B cell (primary cell): ENCODE measurements at regions not wholly inside any gene's neighbourhood (a gene's known extent, or its start where the extent isn't known, plus 50 kb on each side); places are given as distances from the start of the nearest gene placed in this dataset.

ENCODE experiments used
- ATAC-seq: fragments of 200-7000 bp; cut with Tn5 transposase; one replicate; pipeline ENCODE4 v1.10.0; 2021; ENCODE audit warnings: low read depth, mild to moderate bottlenecking, moderate number of reproducible peaks, moderate library complexity
- CTCF ChIA-PET: fragments of 350-600 bp; sonication (Branson Sonifier 250); formaldehyde crosslinking; loops from one replicate; lab custom pipeline; 2021; ENCODE audit warnings: antibody characterized with exemption, inconsistent platforms; lab: Charles Lee
- POLR2A ChIA-PET: fragments of 350-600 bp; sonication (Branson Sonifier 250); formaldehyde crosslinking; loops from one replicate; lab custom pipeline; 2021; ENCODE audit warnings: antibody characterized with exemption; lab: Charles Lee
- DNase-seq: peaks from one replicate; pipeline ENCODE4 v3.0.0; 2013
- H2AFZ ChIP-seq: 2 replicates; pipeline ENCODE4 v1.6.1; 2012; ENCODE audit warnings: mild to moderate bottlenecking, low read depth, low read length; ENCODE audit not compliant: insufficient read depth, poor library complexity, severe bottlenecking
- H3K27ac ChIP-seq, 2 donors: 1 replicate in 1 of 2; 2 replicates in 1 of 2; pipeline ENCODE4 v1.5.1; 2012 to 2013; ENCODE audit warnings: low read length in 2 of 2, mild to moderate bottlenecking in 2 of 2, moderate library complexity in 1 of 2
- H3K27me3 ChIP-seq, 4 experiments: fragments of 200-600 bp in 1 of 4; sonication (generic) in 1 of 4; replicated peaks in 1 of 4; 1 replicate in 2 of 4; 2 replicates in 2 of 4; pipeline versions ENCODE4 v1.6.1 to v1.7.0; 2013 to 2016; ENCODE audit warnings: low read length in 3 of 4, mild to moderate bottlenecking in 2 of 4, mixed read lengths in 1 of 4, moderate library complexity in 1 of 4; ENCODE audit not compliant: insufficient read depth in 4 of 4, control insufficient read depth in 3 of 4; ENCODE audit errors: control extremely low read depth in 1 of 4
- H3K36me3 ChIP-seq, 2 experiments: replicated peaks in 1 of 2; 1 replicate in 1 of 2; 2 replicates in 1 of 2; pipeline versions ENCODE4 v1.6.1 to v1.7.1; 2013; ENCODE audit warnings: low read length in 1 of 2; ENCODE audit not compliant: insufficient read depth in 2 of 2, control insufficient read depth in 1 of 2; ENCODE audit errors: control extremely low read depth in 1 of 2, extremely low read depth in 1 of 2
- H3K4me1 ChIP-seq, 2 donors: fragments of 200-600 bp in 1 of 2; sonication (generic) in 1 of 2; 1 replicate in 1 of 2; 2 replicates in 1 of 2; pipeline versions ENCODE4 v1.5.1 to v1.6.1; 2013 to 2017; ENCODE audit warnings: low read length in 2 of 2; ENCODE audit not compliant: control insufficient read depth in 2 of 2, insufficient read depth in 2 of 2
- H3K4me2 ChIP-seq: replicated peaks from 2 replicates; pipeline ENCODE3; 2012; ENCODE audit warnings: mild to moderate bottlenecking, low read depth, low read length; ENCODE audit not compliant: poor library complexity, severe bottlenecking
- H3K4me3 ChIP-seq, 5 experiments: fragments of 200-600 bp in 1 of 5; sonication (generic) in 1 of 5; 1 replicate in 3 of 5; 2 replicates in 2 of 5; pipeline versions ENCODE4 v1.5.1 to v1.7.0; 2011 to 2016; ENCODE audit warnings: low read length in 4 of 5, mild to moderate bottlenecking in 4 of 5, low read depth in 2 of 5, control low read depth in 1 of 5, moderate library complexity in 1 of 5; ENCODE audit not compliant: insufficient read depth in 1 of 5; ENCODE audit errors: control extremely low read depth in 1 of 5, extremely low read depth in 1 of 5
- H3K79me2 ChIP-seq: fragments of 200-600 bp; sonication (generic); one replicate; pipeline ENCODE4 v1.6.0; 2016; ENCODE audit warnings: low read length; ENCODE audit not compliant: control insufficient read depth, insufficient read depth
- H3K9ac ChIP-seq: fragments of 200-600 bp; sonication (generic); 2 replicates; pipeline ENCODE4 v1.6.1; 2017; ENCODE audit warnings: mild to moderate bottlenecking, low read length, moderate library complexity
- H3K9me3 ChIP-seq, 3 donors: one replicate each; pipeline versions ENCODE4 v1.6.1 to v1.7.1; 2013; ENCODE audit warnings: low read length in 2 of 3; ENCODE audit not compliant: control insufficient read depth in 2 of 3, insufficient read depth in 1 of 3; ENCODE audit errors: control extremely low read depth in 1 of 3
- H4K20me1 ChIP-seq: 2 replicates; pipeline ENCODE4 v1.6.0; 2012; ENCODE audit warnings: mild to moderate bottlenecking, low read length; ENCODE audit not compliant: insufficient read depth, control insufficient read depth, poor library complexity, severe bottlenecking
- H3K27ac Mint-ChIP-seq: one replicate; pipeline ENCODE4 v1.8.0; 2021; ENCODE audit warnings: mixed read lengths
- H3K27me3 Mint-ChIP-seq: one replicate; pipeline ENCODE4 v1.8.0; 2021; ENCODE audit warnings: mixed read lengths
- H3K4me1 Mint-ChIP-seq: one replicate; pipeline ENCODE4 v1.8.0; 2021; ENCODE audit warnings: mixed read lengths
- H3K4me3 Mint-ChIP-seq: one replicate; pipeline ENCODE4 v1.8.0; 2021; ENCODE audit warnings: mixed read lengths
- H3K9me3 Mint-ChIP-seq: one replicate; pipeline ENCODE4 v1.8.0; 2022; ENCODE audit warnings: mixed read lengths; ENCODE audit not compliant: insufficient read depth
- EZH2 ChIP-seq: IDR thresholded peaks from 2 replicates; pipeline ENCODE4 v1.6.1; 2012; ENCODE audit warnings: borderline replicate concordance, low read depth, mild to moderate bottlenecking, moderate library complexity, low read length; ENCODE audit not compliant: insufficient read depth, poor library complexity, severe bottlenecking
- WGBS: methylation state at CpG from one replicate; pipeline ENCODE4 v1.1.5; 2013; ENCODE audit warnings: missing lambda C conversion rate; ENCODE audit not compliant: insufficient coverage; 5-methylcytosine and 5-hydroxymethylcytosine counted together
- intact Hi-C: fragments of 100-400 bp; cut with micrococcal nuclease; formaldehyde crosslinking; loops from one replicate; pipeline ENCODE4 v1.10.0; 2022
- TF ChIP-seq, protein P1 (sequence below): fragments of 200-600 bp; IDR thresholded peaks from one replicate; pipeline ENCODE4 v1.8.0; 2022; ENCODE audit warnings: antibody characterized with exemption, mild to moderate bottlenecking

DNA sequence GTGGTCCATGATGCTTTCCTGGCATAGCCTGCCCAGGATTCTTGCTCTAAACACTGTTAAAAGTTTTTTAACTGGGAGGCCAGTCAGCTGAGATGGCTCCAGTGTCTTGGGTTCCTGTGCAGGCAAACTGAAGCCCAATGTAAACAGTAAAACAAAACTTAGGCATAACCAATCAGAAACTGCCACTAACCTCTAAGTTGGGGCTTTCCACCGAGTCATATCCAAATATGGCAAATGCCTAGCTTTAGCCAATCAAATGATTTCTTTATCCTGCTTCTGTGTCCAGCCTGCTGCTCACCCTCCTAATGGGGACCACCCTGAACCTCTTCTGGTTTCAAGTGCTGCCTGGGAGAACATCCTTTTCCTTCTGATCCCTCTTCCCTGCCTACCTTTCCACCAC, 277.9 kb downstream of the EMP1 start:
- POLR2A ChIA-PET, result no interaction called here
- H4K20me1 ChIP-seq, result no peaks in the 10 kb centered on the region
- intact Hi-C loops, result no loop called here
- WGBS, result 86% methylated on average over 1 of the region's 1 CpG
- H3K9me3 ChIP-seq, result no peaks in the 10 kb centered on the region
- Mint-ChIP-seq H3K4me3 (no peak overlapping the region), H3K27ac (no peak overlapping the region), H3K4me1 (peaks cover 5% of the 10 kb centered on the region), H3K9me3 (no peaks in the 10 kb centered on the region), H3K27me3 (peaks cover 3% of the 10 kb centered on the region)
- CTCF ChIA-PET, result no interaction called here
- no peaks in the 10 kb centered on the region for H3K36me3 ChIP-seq
- no peak overlapping the region for H2AFZ ChIP-seq
- H3K79me2 ChIP-seq, result no peaks in the 10 kb centered on the region
- no peak for TF ChIP-seq EZH2
- TF ChIP-seq, protein P1, sequence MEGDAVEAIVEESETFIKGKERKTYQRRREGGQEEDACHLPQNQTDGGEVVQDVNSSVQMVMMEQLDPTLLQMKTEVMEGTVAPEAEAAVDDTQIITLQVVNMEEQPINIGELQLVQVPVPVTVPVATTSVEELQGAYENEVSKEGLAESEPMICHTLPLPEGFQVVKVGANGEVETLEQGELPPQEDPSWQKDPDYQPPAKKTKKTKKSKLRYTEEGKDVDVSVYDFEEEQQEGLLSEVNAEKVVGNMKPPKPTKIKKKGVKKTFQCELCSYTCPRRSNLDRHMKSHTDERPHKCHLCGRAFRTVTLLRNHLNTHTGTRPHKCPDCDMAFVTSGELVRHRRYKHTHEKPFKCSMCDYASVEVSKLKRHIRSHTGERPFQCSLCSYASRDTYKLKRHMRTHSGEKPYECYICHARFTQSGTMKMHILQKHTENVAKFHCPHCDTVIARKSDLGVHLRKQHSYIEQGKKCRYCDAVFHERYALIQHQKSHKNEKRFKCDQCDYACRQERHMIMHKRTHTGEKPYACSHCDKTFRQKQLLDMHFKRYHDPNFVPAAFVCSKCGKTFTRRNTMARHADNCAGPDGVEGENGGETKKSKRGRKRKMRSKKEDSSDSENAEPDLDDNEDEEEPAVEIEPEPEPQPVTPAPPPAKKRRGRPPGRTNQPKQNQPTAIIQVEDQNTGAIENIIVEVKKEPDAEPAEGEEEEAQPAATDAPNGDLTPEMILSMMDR, result no peak
- DNase-seq, result no peak
- H3K4me3 ChIP-seq, result no peak overlapping the region
- no peak overlapping the region for H3K9ac ChIP-seq
- no peaks in the 10 kb centered on the region for H3K27me3 ChIP-seq
- H3K4me1 ChIP-seq, result no peaks in the 10 kb centered on the region
- no peak overlapping the region for H3K4me2 ChIP-seq
- H3K27ac ChIP-seq, result no peak overlapping the region
- ATAC-seq, result no peak

DNA sequence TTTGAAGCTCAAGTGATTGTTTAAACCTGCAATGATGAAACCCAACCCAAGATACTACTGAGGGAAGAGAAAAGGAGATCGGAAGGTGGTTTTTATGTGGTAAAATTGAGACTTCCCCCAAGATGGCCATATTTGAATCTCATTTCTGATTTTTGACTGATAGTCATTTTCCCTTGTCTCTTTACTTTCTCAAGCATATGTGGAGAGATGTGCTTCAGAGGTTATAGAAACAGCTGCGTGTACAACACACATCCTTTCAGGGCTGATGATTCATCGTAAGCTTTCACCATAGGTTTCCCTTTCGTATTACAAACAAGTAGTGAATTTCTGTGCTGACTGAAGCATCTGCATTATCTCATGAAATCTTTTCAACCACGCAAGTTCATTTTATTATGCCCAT, 276.2 kb downstream of the EMP1 start:
- Histone ChIP-seq H3K79me2 (no peaks in the 10 kb centered on the region), H2AFZ (no peak overlapping the region), H3K4me2 (no peak overlapping the region), H3K27ac (no peak overlapping the region), H3K9ac (no peak overlapping the region), H3K36me3 (no peaks in the 10 kb centered on the region), H3K9me3 (no peaks in the 10 kb centered on the region), H3K27me3 (no peaks in the 10 kb centered on the region), H3K4me1 (no peaks in the 10 kb centered on the region), H3K4me3 (no peak overlapping the region), H4K20me1 (no peaks in the 10 kb centered on the region)
- DNase-seq (no peak), ATAC-seq (peak; percentile 41)
- intact Hi-C loops, result no loop called here
- Mint-ChIP-seq H3K9me3 (no peaks in the 10 kb centered on the region), H3K4me1 (peaks cover 5% of the 10 kb centered on the region), H3K27ac (no peak overlapping the region), H3K4me3 (no peak overlapping the region), H3K27me3 (peaks cover 12% of the 10 kb centered on the region)
- TF ChIP-seq, protein P1, result no peak
- no peak for TF ChIP-seq EZH2
- ChIA-PET POLR2A (no interaction called here), CTCF (no interaction called here)
- WGBS, result 80% methylated on average over 2 of the region's 5 CpGs
